BE2C (cell line): ENCODE measurements at regions not wholly inside any gene's neighbourhood (a gene's known extent, or its start where the extent isn't known, plus 50 kb on each side); places are given as distances from the start of the nearest gene placed in this dataset.

Experiments
- DNase-seq: peaks from one replicate; pipeline ENCODE4 v3.0.0-alpha.2; 2020
- H3K27me3 ChIP-seq: fragments of 250-450 bp; sonication (Bioruptor Pico); 2 replicates; pipeline ENCODE4 v1.5.1; 2020; ENCODE audit warnings: mild to moderate bottlenecking
- H3K36me3 ChIP-seq: fragments of 250-450 bp; sonication (Bioruptor Pico); 2 replicates; pipeline ENCODE4 v1.5.1; 2020; ENCODE audit warnings: mild to moderate bottlenecking
- H3K4me1 ChIP-seq: fragments of 250-450 bp; sonication (Bioruptor Pico); 2 replicates; pipeline ENCODE4 v1.5.1; 2020
- H3K4me3 ChIP-seq: 2 replicates; pipeline ENCODE4 v1.5.1; 2011; ENCODE audit warnings: low read depth, low read length
- H3K9me3 ChIP-seq: fragments of 250-450 bp; sonication (Bioruptor Pico); 2 replicates; pipeline ENCODE4 v1.5.1; 2020
- CTCF ChIP-seq: IDR thresholded peaks from 2 replicates; pipeline ENCODE4 v1.5.1; 2012; ENCODE audit warnings: mild to moderate bottlenecking, low read depth, low read length

GRCh38 chr4:85265234-85265633 is 209.7 kb upstream of the ARHGAP24 start:
- Histone ChIP-seq H3K9me3 (no peaks in the 10 kb centered on the region; the same call in 1 of the 2 replicates), H3K36me3 (no peaks in the 10 kb centered on the region), H3K27me3 (no peaks in the 10 kb centered on the region), H3K4me1 (peaks cover 15% of the 10 kb centered on the region), H3K4me3 (no peak overlapping the region)
- no peak for TF ChIP-seq CTCF
- no peak for DNase-seq

- Histone ChIP-seq H3K4me1 (peaks cover 15% of the 10 kb centered on the region), H3K4me3 (no peak overlapping the region), H3K9me3 (no peaks in the 10 kb centered on the region; the same call in 1 of the 2 replicates), H3K36me3 (no peaks in the 10 kb centered on the region), H3K27me3 (no peaks in the 10 kb centered on the region)
- DNase-seq = no peak
- no peak for TF ChIP-seq CTCF
These were observed 206.8 kb upstream of the ARHGAP24 start for GRCh38 chr4:85268188-85268587.

- H3K27me3 ChIP-seq = no peaks in the 10 kb centered on the region
- peaks cover 15% of the 10 kb centered on the region for H3K4me1 ChIP-seq
- H3K9me3 ChIP-seq = no peaks in the 10 kb centered on the region; the same call in 1 of the 2 replicates
- H3K4me3 ChIP-seq = no peak overlapping the region
- DNase-seq = no peak
- no peaks in the 10 kb centered on the region for H3K36me3 ChIP-seq
- no peak for TF ChIP-seq CTCF
These were observed 206.0 kb upstream of the ARHGAP24 start for GRCh38 chr4:85268961-85269360.

- Histone ChIP-seq H3K9me3 (no peaks in the 10 kb centered on the region), H3K36me3 (no peaks in the 10 kb centered on the region), H3K4me1 (peaks cover 3% of the 10 kb centered on the region), H3K27me3 (no peaks in the 10 kb centered on the region), H3K4me3 (no peak overlapping the region)
- no peak for TF ChIP-seq CTCF
- no peak for DNase-seq
These were observed 200.0 kb upstream of the ARHGAP24 start for GRCh38 chr4:85274955-85275354.

- Histone ChIP-seq H3K36me3 (no peaks in the 10 kb centered on the region), H3K27me3 (no peaks in the 10 kb centered on the region), H3K9me3 (no peaks in the 10 kb centered on the region), H3K4me3 (no peak overlapping the region), H3K4me1 (no peaks in the 10 kb centered on the region)
- no peak for TF ChIP-seq CTCF
- DNase-seq = no peak
These were observed 194.0 kb upstream of the ARHGAP24 start for GRCh38 chr4:85280963-85281362.

- no peak overlapping the region for H3K4me3 ChIP-seq
- peaks cover 2% of the 10 kb centered on the region; the same call in 1 of the 2 replicates for H3K4me1 ChIP-seq
- no peaks in the 10 kb centered on the region for H3K36me3 ChIP-seq
- no peaks in the 10 kb centered on the region for H3K9me3 ChIP-seq
- TF ChIP-seq CTCF = no peak
- H3K27me3 ChIP-seq = no peaks in the 10 kb centered on the region
- no peak for DNase-seq
These were observed 183.7 kb upstream of the ARHGAP24 start for GRCh38 chr4:85291226-85291625.
